Endothelial cell (in vitro differentiated cells): ENCODE measurements at regions not wholly inside any gene's neighbourhood (a gene's known extent, or its start where the extent isn't known, plus 50 kb on each side); places are given as distances from the start of the nearest gene placed in this dataset.

Source experiments
- DNase-seq: peaks from one replicate; pipeline ENCODE4 v3.0.0; 2021; ENCODE audit warnings: low spot score
- H3K27ac Mint-ChIP-seq: one replicate; pipeline ENCODE4 v1.8.0; 2021; ENCODE audit warnings: mixed read lengths, inconsistent platforms; ENCODE audit not compliant: unreplicated experiment
- H3K27me3 Mint-ChIP-seq: one replicate; pipeline ENCODE4 v1.8.0; 2021; ENCODE audit warnings: mild to moderate bottlenecking, moderate library complexity, mixed read lengths, inconsistent platforms; ENCODE audit not compliant: unreplicated experiment
- H3K36me3 Mint-ChIP-seq: one replicate; pipeline ENCODE4 v1.8.0; 2021; ENCODE audit warnings: mild to moderate bottlenecking, low read depth, mixed read lengths, inconsistent platforms; ENCODE audit not compliant: unreplicated experiment
- H3K4me1 Mint-ChIP-seq: one replicate; pipeline ENCODE4 v1.8.0; 2021; ENCODE audit warnings: mild to moderate bottlenecking, mixed read lengths, inconsistent platforms; ENCODE audit not compliant: unreplicated experiment
- H3K4me3 Mint-ChIP-seq: one replicate; pipeline ENCODE4 v1.8.0; 2021; ENCODE audit warnings: mild to moderate bottlenecking, mixed read lengths, inconsistent platforms; ENCODE audit not compliant: unreplicated experiment
- H3K9me3 Mint-ChIP-seq: one replicate; pipeline ENCODE4 v1.8.0; 2021; ENCODE audit warnings: mixed read lengths, inconsistent platforms; ENCODE audit not compliant: unreplicated experiment
- CTCF ChIP-seq: fragments of 200-600 bp; sonication (generic); IDR thresholded peaks from one replicate; pipeline ENCODE4 v1.5.0; 2021; ENCODE audit warnings: antibody characterized with exemption; ENCODE audit not compliant: unreplicated experiment

- H3K27me3 Mint-ChIP-seq, result peaks cover 3% of the 10 kb centered on the region
- no peaks in the 10 kb centered on the region for H3K4me1 Mint-ChIP-seq
- no peak for TF ChIP-seq CTCF
- no peak overlapping the region for H3K27ac Mint-ChIP-seq
- no peak overlapping the region for H3K4me3 Mint-ChIP-seq
- DNase-seq, result no peak
- H3K9me3 Mint-ChIP-seq, result no peaks in the 10 kb centered on the region
- no peaks in the 10 kb centered on the region for H3K36me3 Mint-ChIP-seq
Observed at GRCh38 chr1:34617321-34618118, 137.3 kb upstream of the GJB5 start.

GRCh38 chr1:34618381-34618780 lies 136.5 kb upstream of the GJB5 start:
- H3K27me3 Mint-ChIP-seq, result peaks cover 3% of the 10 kb centered on the region
- no peak overlapping the region for H3K27ac Mint-ChIP-seq
- H3K4me1 Mint-ChIP-seq, result no peaks in the 10 kb centered on the region
- TF ChIP-seq CTCF, result no peak
- H3K9me3 Mint-ChIP-seq, result no peaks in the 10 kb centered on the region
- DNase-seq, result no peak
- no peaks in the 10 kb centered on the region for H3K36me3 Mint-ChIP-seq
- H3K4me3 Mint-ChIP-seq, result no peak overlapping the region

- Mint-ChIP-seq H3K4me3 (no peak overlapping the region), H3K27me3 (peaks cover 1% of the 10 kb centered on the region), H3K27ac (no peak overlapping the region), H3K36me3 (no peaks in the 10 kb centered on the region), H3K4me1 (no peaks in the 10 kb centered on the region), H3K9me3 (no peaks in the 10 kb centered on the region)
- no peak for DNase-seq
- no peak for TF ChIP-seq CTCF
Observed at GRCh38 chr1:34619256-34619655, 135.6 kb upstream of the GJB5 start.

- no peak for TF ChIP-seq CTCF
- peaks cover 3% of the 10 kb centered on the region for H3K27me3 Mint-ChIP-seq
- no peaks in the 10 kb centered on the region for H3K9me3 Mint-ChIP-seq
- no peaks in the 10 kb centered on the region for H3K36me3 Mint-ChIP-seq
- H3K4me1 Mint-ChIP-seq, result no peaks in the 10 kb centered on the region
- H3K27ac Mint-ChIP-seq, result no peak overlapping the region
- no peak overlapping the region for H3K4me3 Mint-ChIP-seq
- no peak for DNase-seq
Observed at GRCh38 chr1:34621916-34622315, 132.9 kb upstream of the GJB5 start.

GRCh38 chr1:34625521-34626015 lies 129.3 kb upstream of the GJB5 start:
- Mint-ChIP-seq H3K4me3 (no peak overlapping the region), H3K27me3 (peaks cover 3% of the 10 kb centered on the region), H3K36me3 (no peaks in the 10 kb centered on the region), H3K27ac (no peak overlapping the region), H3K4me1 (peaks cover 22% of the 10 kb centered on the region), H3K9me3 (no peaks in the 10 kb centered on the region)
- no peak for TF ChIP-seq CTCF
- DNase-seq, result no peak
